Activated T-cell treated with anti-CD3 and anti-CD28 coated beads, Interleukin-2, amount 50 U/mL, for 4 hours (primary cell): ENCODE measurements at regions not wholly inside any gene's neighbourhood (a gene's known extent, or its start where the extent isn't known, plus 50 kb on each side); places are given as distances from the start of the nearest gene placed in this dataset.

Experiments
- ATAC-seq, 2 donors: fragments of 200-7000 bp; cut with Tn5 transposase; one replicate each; pipeline ENCODE4 v1.10.0; 2021
- DNase-seq: peaks from one replicate; pipeline ENCODE4 v3.0.0-alpha.2; 2020
- H3K27me3 Mint-ChIP-seq: one replicate; pipeline ENCODE4 v1.8.0; 2021; ENCODE audit warnings: low read depth, mixed read lengths
- H3K36me3 Mint-ChIP-seq: one replicate; pipeline ENCODE4 v1.8.0; 2022; ENCODE audit warnings: mixed read lengths; ENCODE audit not compliant: insufficient read depth
- H3K4me1 Mint-ChIP-seq: one replicate; pipeline ENCODE4 v1.8.0; 2021; ENCODE audit warnings: low read depth, mixed read lengths
- H3K4me3 Mint-ChIP-seq: one replicate; pipeline ENCODE4 v1.8.0; 2021; ENCODE audit warnings: mild to moderate bottlenecking, moderate library complexity, mixed read lengths
- H3K9me3 Mint-ChIP-seq: one replicate; pipeline ENCODE4 v1.8.0; 2021; ENCODE audit warnings: mixed read lengths

- no peaks in the 10 kb centered on the region for H3K9me3 Mint-ChIP-seq
- no peaks in the 10 kb centered on the region for H3K4me1 Mint-ChIP-seq
- H3K27me3 Mint-ChIP-seq, result no peaks in the 10 kb centered on the region
- H3K36me3 Mint-ChIP-seq, result no peaks in the 10 kb centered on the region
- DNase-seq, result no peak
- ATAC-seq, result no peak
- H3K4me3 Mint-ChIP-seq, result no peak overlapping the region
Observed at GRCh38 chr2:180690611-180691010, 289.8 kb upstream of the UBE2E3 start.

- DNase-seq (no peak), ATAC-seq (no peak)
- Mint-ChIP-seq H3K9me3 (no peaks in the 10 kb centered on the region), H3K36me3 (no peaks in the 10 kb centered on the region), H3K4me3 (no peak overlapping the region), H3K27me3 (peaks cover 8% of the 10 kb centered on the region), H3K4me1 (no peaks in the 10 kb centered on the region)
Observed at GRCh38 chr2:180682871-180683270, 297.5 kb upstream of the UBE2E3 start.

GRCh38 chr2:180679693-180680092 is 300.7 kb upstream of the UBE2E3 start:
- Mint-ChIP-seq H3K27me3 (peaks cover 8% of the 10 kb centered on the region), H3K4me3 (no peak overlapping the region), H3K4me1 (no peaks in the 10 kb centered on the region), H3K36me3 (no peaks in the 10 kb centered on the region), H3K9me3 (no peaks in the 10 kb centered on the region)
- no peak for ATAC-seq
- no peak for DNase-seq

GRCh38 chr2:180678625-180678972 is 301.8 kb upstream of the UBE2E3 start:
- Mint-ChIP-seq H3K27me3 (peaks cover 8% of the 10 kb centered on the region), H3K4me1 (no peaks in the 10 kb centered on the region), H3K36me3 (no peaks in the 10 kb centered on the region), H3K9me3 (no peaks in the 10 kb centered on the region), H3K4me3 (no peak overlapping the region)
- DNase-seq, result no peak
- ATAC-seq, result no peak

GRCh38 chr2:180677930-180678624 is 302.3 kb upstream of the UBE2E3 start:
- H3K4me3 Mint-ChIP-seq, result no peak overlapping the region
- H3K27me3 Mint-ChIP-seq, result peaks cover 8% of the 10 kb centered on the region
- no peaks in the 10 kb centered on the region for H3K9me3 Mint-ChIP-seq
- H3K4me1 Mint-ChIP-seq, result no peaks in the 10 kb centered on the region
- H3K36me3 Mint-ChIP-seq, result no peaks in the 10 kb centered on the region
- ATAC-seq, result no peak
- no peak for DNase-seq

- Mint-ChIP-seq H3K4me3 (no peak overlapping the region), H3K4me1 (no peaks in the 10 kb centered on the region), H3K36me3 (no peaks in the 10 kb centered on the region), H3K9me3 (no peaks in the 10 kb centered on the region), H3K27me3 (peaks cover 5% of the 10 kb centered on the region)
- ATAC-seq, result no peak
- no peak for DNase-seq
Observed at GRCh38 chr2:180677200-180677599, 303.2 kb upstream of the UBE2E3 start.

GRCh38 chr2:180676520-180677025 is 303.8 kb upstream of the UBE2E3 start:
- H3K4me1 Mint-ChIP-seq, result no peaks in the 10 kb centered on the region

GRCh38 chr2:180675170-180675569 is 305.2 kb upstream of the UBE2E3 start:
- Mint-ChIP-seq H3K27me3 (peaks cover 7% of the 10 kb centered on the region), H3K9me3 (no peaks in the 10 kb centered on the region), H3K36me3 (no peaks in the 10 kb centered on the region), H3K4me1 (no peaks in the 10 kb centered on the region), H3K4me3 (no peak overlapping the region)
- DNase-seq, result no peak
- no peak for ATAC-seq

More at GRCh38 chr2:180676520-180677025, 303.8 kb upstream of the UBE2E3 start:
- H3K4me3 Mint-ChIP-seq, result no peak overlapping the region
- DNase-seq (no peak), ATAC-seq (no peak)
- peaks cover 7% of the 10 kb centered on the region for H3K27me3 Mint-ChIP-seq
- H3K9me3 Mint-ChIP-seq, result no peaks in the 10 kb centered on the region
- H3K36me3 Mint-ChIP-seq, result no peaks in the 10 kb centered on the region

GRCh38 chr2:180672377-180672776 is 308.0 kb upstream of the UBE2E3 start:
- DNase-seq, result no peak
- no peak for ATAC-seq
- Mint-ChIP-seq H3K9me3 (no peaks in the 10 kb centered on the region), H3K27me3 (peaks cover 3% of the 10 kb centered on the region), H3K36me3 (no peaks in the 10 kb centered on the region), H3K4me1 (no peaks in the 10 kb centered on the region), H3K4me3 (no peak overlapping the region)

GRCh38 chr2:180670302-180671003 is 310.0 kb upstream of the UBE2E3 start:
- no peak for ATAC-seq
- no peaks in the 10 kb centered on the region for H3K36me3 Mint-ChIP-seq
- no peaks in the 10 kb centered on the region for H3K4me1 Mint-ChIP-seq
- DNase-seq, result no peak
- peaks cover 3% of the 10 kb centered on the region for H3K27me3 Mint-ChIP-seq
- H3K9me3 Mint-ChIP-seq, result no peaks in the 10 kb centered on the region
- H3K4me3 Mint-ChIP-seq, result no peak overlapping the region

- no peak for DNase-seq
- H3K4me1 Mint-ChIP-seq, result no peaks in the 10 kb centered on the region
- H3K27me3 Mint-ChIP-seq, result peaks cover 3% of the 10 kb centered on the region
- no peaks in the 10 kb centered on the region for H3K9me3 Mint-ChIP-seq
- no peaks in the 10 kb centered on the region for H3K36me3 Mint-ChIP-seq
- H3K4me3 Mint-ChIP-seq, result no peak overlapping the region
- ATAC-seq, result no peak
Observed at GRCh38 chr2:180669016-180669415, 311.4 kb upstream of the UBE2E3 start.

- Mint-ChIP-seq H3K4me3 (no peak overlapping the region), H3K9me3 (no peaks in the 10 kb centered on the region), H3K4me1 (no peaks in the 10 kb centered on the region), H3K27me3 (no peaks in the 10 kb centered on the region), H3K36me3 (no peaks in the 10 kb centered on the region)
- ATAC-seq (no peak), DNase-seq (no peak)
Observed at GRCh38 chr2:180664507-180664906, 315.9 kb upstream of the UBE2E3 start.

- no peaks in the 10 kb centered on the region for H3K36me3 Mint-ChIP-seq
- H3K9me3 Mint-ChIP-seq, result no peaks in the 10 kb centered on the region
- no peak overlapping the region for H3K4me3 Mint-ChIP-seq
- DNase-seq, result no peak
- no peaks in the 10 kb centered on the region for H3K4me1 Mint-ChIP-seq
- ATAC-seq, result no peak
- H3K27me3 Mint-ChIP-seq, result no peaks in the 10 kb centered on the region
Observed at GRCh38 chr2:180662941-180663471, 317.4 kb upstream of the UBE2E3 start.

GRCh38 chr2:180662521-180662920 is 317.9 kb upstream of the UBE2E3 start:
- no peaks in the 10 kb centered on the region for H3K27me3 Mint-ChIP-seq

GRCh38 chr2:180661686-180662030 is 318.7 kb upstream of the UBE2E3 start:
- H3K36me3 Mint-ChIP-seq, result no peaks in the 10 kb centered on the region
- H3K9me3 Mint-ChIP-seq, result no peaks in the 10 kb centered on the region
- H3K4me1 Mint-ChIP-seq, result no peaks in the 10 kb centered on the region
- H3K27me3 Mint-ChIP-seq, result no peaks in the 10 kb centered on the region
- no peak overlapping the region for H3K4me3 Mint-ChIP-seq
- DNase-seq, result no peak
- ATAC-seq, result no peak

More at GRCh38 chr2:180662521-180662920, 317.9 kb upstream of the UBE2E3 start:
- Mint-ChIP-seq H3K4me1 (no peaks in the 10 kb centered on the region), H3K9me3 (no peaks in the 10 kb centered on the region), H3K36me3 (no peaks in the 10 kb centered on the region), H3K4me3 (no peak overlapping the region)
- no peak for ATAC-seq
- no peak for DNase-seq
